A673 (cell line): ENCODE measurements at regions not wholly inside any gene's neighbourhood (a gene's known extent, or its start where the extent isn't known, plus 50 kb on each side); places are given as distances from the start of the nearest gene placed in this dataset.
"Not testable (repeated sequence)": the region's sequence is repeated elsewhere in the genome, so short reads cannot be mapped to it uniquely, and the experiment has no call there.

Experiments
- BruUV-seq: library from RNA; stranded (reverse); fragments of 400-500 nt; replicated peaks from 2 replicates; lab custom pipeline; 2021; lab: Mats Ljungman, UMichigan
- CTCF ChIA-PET: fragments of 300-600 bp; sonication (Branson Sonifier 250); formaldehyde crosslinking; loops from one replicate; lab custom pipeline; 2022; ENCODE audit warnings: antibody characterized with exemption; lab: Charles Lee
- POLR2A ChIA-PET: fragments of 300-600 bp; sonication (Branson Sonifier 250); formaldehyde crosslinking; loops from one replicate; lab custom pipeline; 2022; ENCODE audit warnings: antibody characterized with exemption; ENCODE audit not compliant: low non-redundant PET; lab: Charles Lee
- DNase-seq: peaks from one replicate; pipeline ENCODE4 v3.0.0-alpha.2; 2015; ENCODE audit warnings: low spot score
- H3K27ac ChIP-seq: fragments of 200-600 bp; sonication (generic); 2 replicates; pipeline ENCODE4 v1.5.1; 2016; ENCODE audit warnings: mixed run types, low read depth, mild to moderate bottlenecking, mixed read lengths, antibody characterized with exemption, low read length; ENCODE audit not compliant: poor library complexity, severe bottlenecking
- H3K27me3 ChIP-seq: fragments of 200-600 bp; sonication (generic); replicated peaks from 2 replicates; pipeline ENCODE4 v1.6.1; 2017; ENCODE audit warnings: mixed run types, low read depth, mild to moderate bottlenecking, mixed read lengths, antibody characterized with exemption, low read length; ENCODE audit not compliant: insufficient read depth, poor library complexity
- H3K36me3 ChIP-seq: fragments of 200-600 bp; sonication (generic); 2 replicates; pipeline ENCODE4 v1.6.1; 2016; ENCODE audit warnings: mixed run types, mild to moderate bottlenecking, mixed read lengths, antibody characterized with exemption, low read length; ENCODE audit not compliant: insufficient read depth, poor library complexity, severe bottlenecking
- H3K4me1 ChIP-seq: fragments of 200-600 bp; sonication (generic); 2 replicates; pipeline ENCODE4 v1.6.1; 2017; ENCODE audit warnings: mixed run types, mild to moderate bottlenecking, mixed read lengths, antibody characterized with exemption, low read length; ENCODE audit not compliant: insufficient read depth, poor library complexity, severe bottlenecking
- H3K4me3 ChIP-seq: fragments of 200-600 bp; sonication (generic); 2 replicates; pipeline ENCODE4 v1.5.1; 2016; ENCODE audit warnings: low read depth, mixed run types, mild to moderate bottlenecking, mixed read lengths, low read length; ENCODE audit not compliant: poor library complexity, severe bottlenecking
- H3K9me3 ChIP-seq: fragments of 200-600 bp; sonication (generic); 2 replicates; pipeline ENCODE4 v1.6.1; 2016; ENCODE audit warnings: mixed run types, low read depth, mild to moderate bottlenecking, mixed read lengths, antibody characterized with exemption, low read length; ENCODE audit not compliant: poor library complexity, severe bottlenecking
- CTCF ChIP-seq: fragments of 300-800, 200-600 bp; sonication (generic); conservative IDR thresholded peaks from 2 replicates; pipeline ENCODE4 v1.5.1; 2017; ENCODE audit warnings: low read depth, mild to moderate bottlenecking, antibody characterized with exemption, low read length, moderate library complexity, mixed read lengths
- EZH2 ChIP-seq: fragments of 200-600 bp; sonication (generic); IDR thresholded peaks from 2 replicates; pipeline ENCODE4 v1.6.1; 2017; ENCODE audit warnings: borderline replicate concordance, low read depth, mild to moderate bottlenecking, mixed read lengths, antibody characterized with exemption, low read length; ENCODE audit not compliant: poor library complexity, severe bottlenecking
- intact Hi-C: fragments of 100-400 bp; cut with micrococcal nuclease; formaldehyde crosslinking; loops from one replicate; pipeline ENCODE4 v1.10.0; 2022; ENCODE audit not compliant: unreplicated experiment

GRCh38 chr1:213417846-213418245, 366.8 kb downstream of the RPS6KC1 start:
- no peaks in the 10 kb centered on the region for H3K9me3 ChIP-seq
- peaks cover 53% of the 10 kb centered on the region for H3K27me3 ChIP-seq
- H3K4me1 ChIP-seq, result no peaks in the 10 kb centered on the region
- DNase-seq, result no peak
- intact Hi-C loops, result no loop called here
- TF ChIP-seq EZH2 (no peak), CTCF (no peak)
- no peak overlapping the region for H3K4me3 ChIP-seq
- H3K36me3 ChIP-seq, result no peaks in the 10 kb centered on the region
- ChIA-PET CTCF (no interaction called here), POLR2A (no interaction called here)
- H3K27ac ChIP-seq, result no peak overlapping the region
- no TSS peak for BruUV-seq

- Histone ChIP-seq H3K36me3 (no peaks in the 10 kb centered on the region), H3K27me3 (peaks cover 59% of the 10 kb centered on the region), H3K4me1 (no peaks in the 10 kb centered on the region), H3K9me3 (no peaks in the 10 kb centered on the region), H3K4me3 (no peak overlapping the region), H3K27ac (no peak overlapping the region)
- ChIA-PET CTCF (no interaction called here), POLR2A (no interaction called here)
- no TSS peak for BruUV-seq
- TF ChIP-seq EZH2 (no peak), CTCF (no peak)
- DNase-seq, result no peak
- intact Hi-C loops, result no loop called here
These were observed 367.4 kb downstream of the RPS6KC1 start for GRCh38 chr1:213418268-213419071.

GRCh38 chr1:213419401-213420030, 368.5 kb downstream of the RPS6KC1 start:
- no TSS peak for BruUV-seq
- DNase-seq, result no peak
- Histone ChIP-seq H3K9me3 (no peaks in the 10 kb centered on the region), H3K4me1 (no peaks in the 10 kb centered on the region), H3K4me3 (no peak overlapping the region), H3K36me3 (no peaks in the 10 kb centered on the region), H3K27ac (no peak overlapping the region), H3K27me3 (peaks cover 70% of the 10 kb centered on the region)
- CTCF ChIA-PET, result no interaction called here
- TF ChIP-seq EZH2 (no peak), CTCF (0 out of 2 replicates have a peak, but pooled peaks have one; percentile 13)
- intact Hi-C loops, result no loop called here
- POLR2A ChIA-PET, result no interaction called here

GRCh38 chr1:213421178-213421577, 370.1 kb downstream of the RPS6KC1 start:
- intact Hi-C loops, H3K9me3 ChIP-seq, H3K27ac ChIP-seq, BruUV-seq, POLR2A ChIA-PET, H3K4me3 ChIP-seq, CTCF ChIA-PET, H3K4me1 ChIP-seq, DNase-seq, H3K36me3 ChIP-seq: not testable (repeated sequence)
- peaks cover 68% of the 10 kb centered on the region for H3K27me3 ChIP-seq
